Neuronal stem cell (in vitro differentiated cells): ENCODE measurements at regions not wholly inside any gene's neighbourhood (a gene's known extent, or its start where the extent isn't known, plus 50 kb on each side); places are given as distances from the start of the nearest gene placed in this dataset.

Experiments
- DNase-seq: peaks from one replicate; pipeline ENCODE4 v3.0.0-alpha.2; 2013; ENCODE audit warnings: low spot score
- H2AFZ ChIP-seq: one replicate; pipeline ENCODE4 v1.6.1; 2013; ENCODE audit warnings: mild to moderate bottlenecking, low read length, inconsistent platforms
- H2AK5ac ChIP-seq: 2 replicates; pipeline ENCODE4 v1.6.1; 2013; ENCODE audit warnings: low read depth, mild to moderate bottlenecking, inconsistent platforms, low read length, moderate library complexity, mixed read lengths
- H2BK120ac ChIP-seq: 2 replicates; pipeline ENCODE4 v1.6.1; 2013; ENCODE audit warnings: low read depth, mild to moderate bottlenecking, inconsistent platforms, low read length, moderate library complexity, mixed read lengths
- H2BK12ac ChIP-seq: one replicate; pipeline ENCODE4 v1.6.1; 2013; ENCODE audit warnings: low read length, inconsistent platforms
- H2BK15ac ChIP-seq: 2 replicates; pipeline ENCODE4 v1.6.1; 2013; ENCODE audit warnings: mild to moderate bottlenecking, low read length, inconsistent platforms, mixed read lengths
- H2BK5ac ChIP-seq: one replicate; pipeline ENCODE4 v1.6.1; 2013; ENCODE audit warnings: inconsistent platforms, mild to moderate bottlenecking, low read length, moderate library complexity
- H3K14ac ChIP-seq: one replicate; pipeline ENCODE4 v1.6.1; 2013; ENCODE audit warnings: low read length, inconsistent platforms
- H3K18ac ChIP-seq: 2 replicates; pipeline ENCODE4 v1.6.1; 2013; ENCODE audit warnings: low read length, inconsistent platforms
- H3K23ac ChIP-seq: 2 replicates; pipeline ENCODE4 v1.6.1; 2013; ENCODE audit warnings: low read depth, mild to moderate bottlenecking, mixed read lengths, low read length, inconsistent platforms; ENCODE audit not compliant: poor library complexity
- H3K27ac ChIP-seq: replicated peaks from 3 replicates; pipeline ENCODE4 v1.5.1; 2013; ENCODE audit warnings: low read length, inconsistent platforms
- H3K27me3 ChIP-seq, 3 experiments: 2 replicates each; pipeline ENCODE4 v1.6.1; 2013; ENCODE audit warnings: low read length in 3 of 3, mild to moderate bottlenecking in 2 of 3, inconsistent platforms in 1 of 3, low read depth in 1 of 3, mixed read lengths in 1 of 3, moderate library complexity in 1 of 3; ENCODE audit not compliant: control insufficient read depth in 3 of 3, insufficient read depth in 3 of 3
- H3K36me3 ChIP-seq, 2 donors: replicated peaks in 1 of 2; 2 replicates each; pipeline ENCODE4 v1.6.1; 2013; ENCODE audit warnings: low read length in 2 of 2; ENCODE audit not compliant: control insufficient read depth in 2 of 2, insufficient read depth in 2 of 2
- H3K4ac ChIP-seq: 2 replicates; pipeline ENCODE4 v1.6.1; 2013; ENCODE audit warnings: inconsistent platforms, mild to moderate bottlenecking, low read length, moderate library complexity
- H3K4me1 ChIP-seq, 2 donors: 1 replicate in 1 of 2; 2 replicates in 1 of 2; pipeline ENCODE4 v1.6.1; 2013; ENCODE audit warnings: low read length in 2 of 2, low read depth in 1 of 2; ENCODE audit not compliant: control insufficient read depth in 2 of 2, insufficient read depth in 1 of 2
- H3K4me2 ChIP-seq: one replicate; pipeline ENCODE4 v1.6.1; 2013; ENCODE audit warnings: mild to moderate bottlenecking, low read length, inconsistent platforms; ENCODE audit not compliant: insufficient read depth, poor library complexity, severe bottlenecking
- H3K4me3 ChIP-seq, 2 donors: 2 replicates each; pipeline ENCODE4 v1.5.1; 2013; ENCODE audit warnings: low read length in 2 of 2, mild to moderate bottlenecking in 2 of 2, inconsistent platforms in 1 of 2, moderate library complexity in 1 of 2
- H3K79me1 ChIP-seq: one replicate; pipeline ENCODE4 v1.6.1; 2013; ENCODE audit warnings: low read depth, mild to moderate bottlenecking, inconsistent platforms, low read length, moderate library complexity
- H3K9ac ChIP-seq: one replicate; pipeline ENCODE4 v1.6.1; 2013; ENCODE audit warnings: mild to moderate bottlenecking, low read depth, low read length, inconsistent platforms; ENCODE audit not compliant: poor library complexity
- H3K9me3 ChIP-seq, 2 donors: replicated peaks in 1 of 2; 2 replicates each; pipeline versions ENCODE3 to v1.6.1; 2013; ENCODE audit warnings: low read length in 2 of 2, mild to moderate bottlenecking in 2 of 2, inconsistent platforms in 1 of 2, low read depth in 1 of 2, mixed read lengths in 1 of 2, moderate library complexity in 1 of 2; ENCODE audit not compliant: control insufficient read depth in 2 of 2, insufficient read depth in 1 of 2
- H4K8ac ChIP-seq: one replicate; pipeline ENCODE4 v1.6.1; 2013; ENCODE audit warnings: low read depth, mild to moderate bottlenecking, inconsistent platforms, low read length, moderate library complexity
- H4K91ac ChIP-seq: one replicate; pipeline ENCODE4 v1.6.1; 2013; ENCODE audit warnings: low read length, low read depth, mild to moderate bottlenecking, inconsistent platforms; ENCODE audit not compliant: poor library complexity
- WGBS, 2 donors: extraction: QIAGEN DNeasy Blood & Tissue Kit; methylation state at CpG; one replicate each; pipeline ENCODE4 v1.1.7; 2013; ENCODE audit warnings: missing lambda C conversion rate in 2 of 2, mixed read lengths in 1 of 2; ENCODE audit not compliant: insufficient read length in 2 of 2, insufficient replicate concordance in 1 of 2; ENCODE audit errors: extremely low coverage in 2 of 2; 5-methylcytosine and 5-hydroxymethylcytosine counted together

DNA sequence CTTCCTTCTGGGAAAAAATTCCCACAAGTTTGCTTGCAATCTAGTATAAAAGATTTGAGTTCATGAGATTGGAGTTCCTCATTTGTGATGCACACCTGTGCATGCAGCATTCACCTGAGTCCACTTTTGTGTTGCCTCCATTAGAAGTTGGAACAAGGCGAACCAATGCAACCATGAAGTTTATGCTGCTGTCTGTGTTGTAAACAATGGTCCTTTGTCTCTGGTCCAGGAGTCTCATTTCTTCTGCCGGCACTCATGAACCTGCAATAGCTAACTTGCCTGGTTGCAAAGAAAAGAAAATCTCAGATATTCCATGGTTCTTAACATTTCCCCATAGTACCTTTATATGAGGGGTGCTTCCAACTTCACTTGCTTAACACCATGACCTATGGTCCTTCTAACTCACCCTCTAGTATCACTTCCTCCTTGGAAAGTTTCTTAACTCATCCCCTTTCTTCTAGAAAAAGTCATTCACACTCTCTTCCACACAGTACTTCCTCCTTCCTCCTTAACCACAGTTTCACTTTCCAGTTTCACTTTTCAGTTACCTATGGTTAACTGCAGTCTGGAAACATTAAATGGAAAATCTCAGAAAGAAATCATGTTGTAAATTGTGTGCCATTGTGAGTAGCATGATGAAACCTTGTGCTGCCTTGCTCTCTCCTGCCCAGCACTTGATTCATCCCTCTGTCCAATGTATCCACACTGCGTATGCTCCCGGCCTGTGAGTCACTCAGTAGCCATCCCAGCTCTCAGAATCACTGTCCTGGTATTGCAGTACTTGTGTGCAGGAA, 128.8 kb upstream of the TRIB2 start:
- Histone ChIP-seq H3K9ac (no peak overlapping the region), H3K14ac (no peak overlapping the region), H3K79me1 (no peaks in the 10 kb centered on the region), H3K4me3 (no peak overlapping the region), H3K4me2 (no peak overlapping the region), H3K27me3 (no peaks in the 10 kb centered on the region), H2BK15ac (no peak overlapping the region), H2AFZ (peak overlapping the region; percentile 35), H3K18ac (no peak overlapping the region), H3K27ac (no peak overlapping the region), H2BK5ac (no peak overlapping the region), H3K4ac (no peak overlapping the region), H3K36me3 (no peaks in the 10 kb centered on the region), H2BK12ac (no peak overlapping the region), H4K8ac (no peak overlapping the region), H3K9me3 (no peaks in the 10 kb centered on the region), H4K91ac (no peak overlapping the region), H2BK120ac (no peak overlapping the region), H3K4me1 (peaks cover 0 to 7% of the 10 kb centered on the region in 2 donors), H3K23ac (no peak overlapping the region), H2AK5ac (no peak overlapping the region)
- WGBS, 2 donors, result no CpG with 5 or more reads among the region's 4 CpGs
- no peak for DNase-seq

DNA sequence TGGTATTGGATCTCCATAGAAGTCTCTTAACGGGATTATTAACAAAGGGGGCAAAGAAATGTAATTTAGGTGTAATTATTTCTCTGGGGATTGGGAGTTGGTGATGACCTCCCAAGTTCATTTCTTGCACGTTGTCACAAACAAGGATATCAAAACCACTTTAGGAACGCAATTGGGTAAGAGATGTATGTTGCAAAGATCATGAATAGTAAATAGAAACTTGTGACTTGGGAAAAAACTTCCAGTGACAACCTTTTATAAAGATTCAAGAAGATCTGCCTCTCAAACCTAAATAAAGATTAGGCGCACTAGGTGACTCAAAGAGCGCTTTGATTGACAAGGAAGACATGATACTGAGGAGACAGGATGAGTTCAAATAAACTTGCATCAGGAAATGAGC, 127.8 kb upstream of the TRIB2 start:
- no peaks in the 10 kb centered on the region for H3K36me3 ChIP-seq
- no peaks in the 10 kb centered on the region for H3K27me3 ChIP-seq
- H3K4me3 ChIP-seq, result no peak overlapping the region
- H2AK5ac ChIP-seq, result no peak overlapping the region
- no peak overlapping the region for H3K4ac ChIP-seq
- no peak overlapping the region for H3K9ac ChIP-seq
- WGBS, 2 donors, result no CpG with 5 or more reads among the region's 5 CpGs
- peaks cover 0 to 7% of the 10 kb centered on the region in 2 donors for H3K4me1 ChIP-seq
- no peak for DNase-seq
- H2AFZ ChIP-seq, result no peak overlapping the region
- no peak overlapping the region for H3K18ac ChIP-seq
- H3K27ac ChIP-seq, result no peak overlapping the region
- no peak overlapping the region for H4K8ac ChIP-seq
- H3K14ac ChIP-seq, result no peak overlapping the region
- H3K4me2 ChIP-seq, result no peak overlapping the region
- H2BK12ac ChIP-seq, result no peak overlapping the region
- H3K23ac ChIP-seq, result no peak overlapping the region
- H2BK120ac ChIP-seq, result no peak overlapping the region
- H3K79me1 ChIP-seq, result no peaks in the 10 kb centered on the region
- no peak overlapping the region for H2BK15ac ChIP-seq
- H2BK5ac ChIP-seq, result no peak overlapping the region
- H3K9me3 ChIP-seq, result no peaks in the 10 kb centered on the region
- no peak overlapping the region for H4K91ac ChIP-seq

DNA sequence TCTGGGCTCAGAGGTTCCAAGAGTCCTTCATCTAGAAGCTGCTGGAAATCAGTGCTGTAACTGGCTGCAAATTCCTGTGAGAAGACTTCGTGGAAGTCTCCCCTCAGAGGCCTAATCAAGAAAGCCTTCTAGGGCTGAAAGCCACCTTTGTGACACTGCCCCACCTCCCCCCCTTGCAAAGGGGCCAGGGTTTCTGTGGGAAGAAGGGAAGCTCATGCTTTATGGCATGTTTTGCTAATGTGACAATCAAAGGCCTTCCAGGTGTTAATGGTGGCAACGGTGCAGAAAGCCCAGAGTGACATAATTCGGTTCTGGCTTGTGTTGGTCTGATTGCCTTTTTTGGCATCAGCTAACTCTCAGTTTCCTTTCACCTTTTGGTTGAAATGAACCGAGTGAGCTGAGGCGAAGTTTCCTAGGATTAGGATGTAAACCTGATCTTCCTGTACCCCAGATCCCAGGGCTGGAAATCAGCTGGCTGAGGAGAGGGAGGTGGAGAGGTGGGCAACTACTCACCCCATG, 126.9 kb upstream of the TRIB2 start:
- Histone ChIP-seq H3K18ac (no peak overlapping the region), H3K27me3 (no peaks in the 10 kb centered on the region), H2BK15ac (no peak overlapping the region), H2BK12ac (no peak overlapping the region), H4K91ac (no peak overlapping the region), H3K4ac (no peak overlapping the region), H2AK5ac (no peak overlapping the region), H2BK120ac (no peak overlapping the region), H3K9me3 (no peaks in the 10 kb centered on the region), H3K36me3 (no peaks in the 10 kb centered on the region), H3K4me2 (no peak overlapping the region), H3K4me3 (no peak overlapping the region), H3K27ac (no peak overlapping the region), H3K79me1 (peaks cover 2% of the 10 kb centered on the region), H3K14ac (no peak overlapping the region), H2BK5ac (no peak overlapping the region), H4K8ac (no peak overlapping the region), H3K23ac (no peak overlapping the region), H3K9ac (no peak overlapping the region), H3K4me1 (peaks cover 0 to 7% of the 10 kb centered on the region in 2 donors), H2AFZ (no peak overlapping the region)
- DNase-seq, result no peak
- no CpG with 5 or more reads among the region's 5 CpGs for WGBS, 2 donors

DNA sequence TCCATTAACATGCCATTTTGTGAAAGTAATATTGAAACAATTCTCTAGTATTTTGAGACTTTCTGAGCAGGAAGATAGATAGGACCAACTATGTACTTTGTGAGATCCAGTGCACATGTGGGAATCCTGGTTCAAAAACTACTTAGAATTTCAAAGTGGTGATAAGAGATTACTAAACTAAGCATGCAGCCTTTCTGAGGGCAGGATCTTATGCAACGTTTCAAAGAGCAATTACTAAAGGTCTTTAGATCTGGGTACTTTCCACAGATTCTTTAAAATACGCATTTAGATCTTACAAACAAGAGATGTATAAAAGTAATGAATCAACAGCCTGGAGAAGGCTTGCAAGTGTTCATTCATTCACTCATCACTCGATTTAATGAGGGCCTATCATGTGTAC, 124.4 kb upstream of the TRIB2 start:
- WGBS, 2 donors, result no CpG with 5 or more reads among the region's 3 CpGs
- Histone ChIP-seq H3K27ac (no peak overlapping the region), H3K79me1 (peaks cover 2% of the 10 kb centered on the region), H3K4me2 (no peak overlapping the region), H3K14ac (no peak overlapping the region), H3K4me3 (no peak overlapping the region), H4K8ac (no peak overlapping the region), H2BK12ac (no peak overlapping the region), H4K91ac (no peak overlapping the region), H2AK5ac (no peak overlapping the region), H3K27me3 (no peaks in the 10 kb centered on the region), H2AFZ (no peak overlapping the region), H2BK15ac (no peak overlapping the region), H2BK120ac (no peak overlapping the region), H3K4ac (no peak overlapping the region), H3K9ac (no peak overlapping the region), H2BK5ac (no peak overlapping the region), H3K23ac (no peak overlapping the region), H3K9me3 (peaks cover 0 to 3% of the 10 kb centered on the region in 2 donors), H3K36me3 (no peaks in the 10 kb centered on the region), H3K4me1 (peaks cover 0 to 7% of the 10 kb centered on the region in 2 donors), H3K18ac (no peak overlapping the region)
- DNase-seq, result no peak
